ENCODE measurements at regions not wholly inside any gene's neighbourhood (a gene's known extent, or its start where the extent isn't known, plus 50 kb on each side); places are given as distances from the start of the nearest gene placed in this dataset.

GRCh38 chr11:39255648-39256047 is 2203.8 kb downstream of the LRRC4C start:
- H3K27ac ChIP-seq: no peak overlapping the region
- TF ChIP-seq CTCF (IDR thresholded peaks at IDR 0.05): no peak
- ATAC-seq (no peak), DNase-seq (no peak)
- intact Hi-C loops (cut with DNase I): no loop called here
- H3K27me3 ChIP-seq: no peaks in the 10 kb centered on the region
- 97 to 98% methylated on average over 1 of the region's 1 CpG for WGBS, 2 donors
- no peak overlapping the region for H3K4me3 ChIP-seq
- peaks cover 0 to 51% (median 15%) of the 10 kb centered on the region in 11 donors for H3K9me3 ChIP-seq
- H3K36me3 ChIP-seq: no peaks in the 10 kb centered on the region
- no peaks in the 10 kb centered on the region for H3K4me1 ChIP-seq

- intact Hi-C loops (cut with DNase I): no loop called here
- 70 to 73% methylated on average over 3 of the region's 3 CpGs for WGBS, 2 donors
- Histone ChIP-seq H3K36me3 (no peaks in the 10 kb centered on the region), H3K9me3 (peaks cover 0 to 5% (median 0%) of the 10 kb centered on the region in 11 donors), H3K4me1 (no peaks in the 10 kb centered on the region), H3K27me3 (no peaks in the 10 kb centered on the region), H3K27ac (no peak overlapping the region), H3K4me3 (no peak overlapping the region)
- DNase-seq (no peak), ATAC-seq (no peak)
- TF ChIP-seq CTCF (IDR thresholded peaks at IDR 0.05): no peak
These were observed 2209.7 kb downstream of the LRRC4C start for GRCh38 chr11:39249566-39250365.

GRCh38 chr11:39247570-39248137 is 2211.8 kb downstream of the LRRC4C start:
- no peaks in the 10 kb centered on the region for H3K27me3 ChIP-seq
- ATAC-seq (no peak), DNase-seq (no peak)
- intact Hi-C loops (cut with DNase I): no loop called here
- H3K9me3 ChIP-seq: peaks cover 0 to 2% (median 0%) of the 10 kb centered on the region in 11 donors
- no peak for TF ChIP-seq CTCF (IDR thresholded peaks at IDR 0.05)
- WGBS, 2 donors: 80 to 86% methylated on average over 1 of the region's 1 CpG
- H3K4me1 ChIP-seq: no peaks in the 10 kb centered on the region
- H3K27ac ChIP-seq: no peak overlapping the region
- H3K36me3 ChIP-seq: no peaks in the 10 kb centered on the region
- no peak overlapping the region for H3K4me3 ChIP-seq

- intact Hi-C loops (cut with DNase I): no loop called here
- Histone ChIP-seq H3K27ac (no peak overlapping the region), H3K27me3 (no peaks in the 10 kb centered on the region), H3K4me3 (no peak overlapping the region), H3K36me3 (no peaks in the 10 kb centered on the region), H3K4me1 (no peaks in the 10 kb centered on the region), H3K9me3 (peaks cover 0 to 17% (median 0%) of the 10 kb centered on the region in 11 donors)
- TF ChIP-seq CTCF (IDR thresholded peaks at IDR 0.05): no peak
- WGBS, 2 donors: 76 to 81% methylated on average over 3 of the region's 3 CpGs
- no peak for DNase-seq
- ATAC-seq: no peak
These were observed 2219.9 kb downstream of the LRRC4C start for GRCh38 chr11:39239553-39239952.

Measured in heart right ventricle (tissue), 16 donors.